ENCODE measurements at regions not wholly inside any gene's neighbourhood (a gene's known extent, or its start where the extent isn't known, plus 50 kb on each side); places are given as distances from the start of the nearest gene placed in this dataset.

- TF ChIP-seq HDAC6 (IDR thresholded peaks at IDR 0.05; ENCODE audit: low read depth, low read length) (no peak), SP4 (IDR thresholded peaks at IDR 0.05; ENCODE audit: low read length) (no peak), NRF1 (IDR thresholded peaks at IDR 0.05; ENCODE audit: low read depth, low read length) (no peak), KDM5A (IDR thresholded peaks at IDR 0.05; ENCODE audit: low read length) (no peak)
Observed at GRCh38 chr6:92495242-92495641, 924.1 kb downstream of the EPHA7 start (continued).

Measured in H1 (cell line).